Activated T-cell treated with anti-CD3 and anti-CD28 coated beads for 24 hours (primary cell): ENCODE measurements at regions not wholly inside any gene's neighbourhood (a gene's known extent, or its start where the extent isn't known, plus 50 kb on each side); places are given as distances from the start of the nearest gene placed in this dataset.

Experiments used
- DNase-seq: peaks from one replicate; pipeline ENCODE4 v3.0.0-alpha.2; 2020; ENCODE audit warnings: low read depth

GRCh38 chr22:49178246-49179005 is 649.2 kb downstream of the BRD1 start:
- no peak for DNase-seq

- DNase-seq: no peak
These were observed 650.0 kb downstream of the BRD1 start for GRCh38 chr22:49177666-49178065.

GRCh38 chr22:49176956-49177355 is 650.7 kb downstream of the BRD1 start:
- no peak for DNase-seq

GRCh38 chr22:49170053-49170452 is 657.6 kb downstream of the BRD1 start:
- DNase-seq: no peak

GRCh38 chr22:49169074-49169744 is 658.5 kb downstream of the BRD1 start:
- DNase-seq: no peak

- DNase-seq: no peak
These were observed 659.4 kb downstream of the BRD1 start for GRCh38 chr22:49168219-49168813.

GRCh38 chr22:49166746-49167145 is 660.9 kb downstream of the BRD1 start:
- DNase-seq: no peak

GRCh38 chr22:49166211-49166610 is 661.5 kb downstream of the BRD1 start:
- DNase-seq: no peak

GRCh38 chr22:49164773-49165320 is 662.8 kb downstream of the BRD1 start:
- no peak for DNase-seq

GRCh38 chr22:49163960-49164690 is 663.5 kb downstream of the BRD1 start:
- DNase-seq: no peak

- DNase-seq: no peak
These were observed 664.3 kb downstream of the BRD1 start for GRCh38 chr22:49163258-49163959.

- no peak for DNase-seq
These were observed 664.8 kb downstream of the BRD1 start for GRCh38 chr22:49162841-49163240.

GRCh38 chr22:49161002-49161850 is 666.4 kb downstream of the BRD1 start:
- no peak for DNase-seq

GRCh38 chr22:49160261-49161001 is 667.2 kb downstream of the BRD1 start:
- DNase-seq: no peak

- DNase-seq: no peak
These were observed 668.0 kb downstream of the BRD1 start for GRCh38 chr22:49159711-49160110.

- DNase-seq: no peak
These were observed 668.7 kb downstream of the BRD1 start for GRCh38 chr22:49158741-49159564.

GRCh38 chr22:49157529-49158339 is 669.9 kb downstream of the BRD1 start:
- DNase-seq: no peak

- no peak for DNase-seq
These were observed 670.9 kb downstream of the BRD1 start for GRCh38 chr22:49156662-49157285.
